ENCODE measurements at regions not wholly inside any gene's neighbourhood (a gene's known extent, or its start where the extent isn't known, plus 50 kb on each side); places are given as distances from the start of the nearest gene placed in this dataset.
A peak's percentile ranks its signal among the peaks of the same experiment; 100 is the strongest.
"Not testable (repeated sequence)": the region's sequence is repeated elsewhere in the genome, so short reads cannot be mapped to it uniquely, and the experiment has no call there.

DNA sequence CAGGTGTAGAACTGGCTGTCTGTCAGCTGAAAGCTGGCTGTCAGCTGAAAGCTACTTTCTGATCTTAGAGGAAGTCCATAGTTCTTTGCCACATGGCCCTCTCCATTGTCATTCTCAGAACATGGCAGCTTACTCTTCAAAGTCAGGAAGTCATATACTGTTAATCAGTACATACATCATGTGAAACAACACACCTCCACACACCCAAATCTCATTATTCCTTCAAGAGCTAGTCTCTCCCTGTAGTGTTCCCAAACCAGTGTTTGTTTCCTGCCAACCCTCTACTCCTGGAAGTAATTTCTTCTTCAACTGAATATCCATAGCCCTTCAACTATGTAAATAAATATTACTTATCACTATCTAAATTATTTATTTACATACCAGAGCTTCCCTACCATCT is 58.9 kb downstream of the OR5AK2 start:
- DNase-seq (ENCODE audit: low spot score), result no peak

DNA sequence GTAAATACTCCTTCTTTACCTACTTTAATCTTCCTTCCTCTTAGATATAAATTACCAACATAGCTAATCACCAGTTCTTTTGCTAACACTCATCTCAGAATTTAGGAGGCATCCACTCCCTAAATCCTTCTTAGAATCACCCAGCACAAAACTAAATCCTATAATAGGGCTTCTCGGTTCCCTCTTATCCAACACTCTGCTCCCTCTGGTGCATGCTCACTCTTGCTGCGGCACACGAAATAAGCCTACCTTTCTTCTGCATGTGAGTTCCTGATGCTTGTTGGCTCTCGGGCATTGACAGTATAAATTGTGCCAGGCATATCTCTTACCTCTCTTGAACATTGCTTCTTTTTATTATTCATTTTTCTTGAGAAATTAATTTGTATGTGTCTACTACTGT is 61.0 kb downstream of the OR5AK2 start:
- DNase-seq (ENCODE audit: low spot score), result no peak

- DNase-seq (ENCODE audit: low spot score), result no peak
Observed at GRCh38 chr11:57054817-57055216, 66.1 kb downstream of the OR5AK2 start.

DNA sequence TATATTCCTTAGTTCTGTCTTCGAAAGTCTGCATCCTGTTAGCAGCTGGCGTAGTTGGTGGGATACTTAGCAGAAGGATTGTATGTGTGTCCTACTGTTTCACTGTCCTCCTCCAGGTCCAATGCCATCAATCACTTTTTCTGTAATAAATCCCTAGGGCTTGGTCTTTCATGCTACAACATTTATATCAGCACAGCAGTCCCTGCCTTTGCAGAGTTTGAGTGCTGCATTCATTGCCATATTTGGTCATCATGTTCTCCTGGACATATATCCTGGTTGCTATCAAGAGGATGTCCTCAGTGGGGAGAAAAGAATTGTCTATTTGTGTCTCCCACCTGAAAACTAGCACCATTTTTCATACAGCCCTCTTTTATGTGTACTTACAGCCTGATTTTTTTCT is 67.0 kb downstream of the OR5AK2 start:
- no peak for DNase-seq (ENCODE audit: low spot score)

DNA sequence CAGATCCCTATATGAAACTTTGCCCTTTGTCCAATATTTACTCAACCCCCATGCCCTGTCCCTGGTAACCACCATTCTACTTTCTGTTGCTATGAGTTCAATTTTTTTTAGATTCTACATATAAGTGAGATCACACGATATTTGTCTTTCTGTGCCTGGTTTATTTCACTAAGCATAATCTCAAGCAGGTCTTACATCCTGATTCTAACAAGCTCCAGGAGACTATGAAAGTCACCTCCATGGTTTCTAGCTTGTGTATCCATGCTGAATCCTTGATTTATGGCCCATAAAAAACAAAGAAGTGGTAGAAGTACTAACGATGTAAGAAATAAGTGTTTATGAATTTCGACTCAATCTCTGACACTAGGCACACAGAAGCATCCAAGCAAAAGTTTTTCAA is 68.0 kb downstream of the OR5AK2 start:
- no peak for DNase-seq (ENCODE audit: low spot score)

DNA sequence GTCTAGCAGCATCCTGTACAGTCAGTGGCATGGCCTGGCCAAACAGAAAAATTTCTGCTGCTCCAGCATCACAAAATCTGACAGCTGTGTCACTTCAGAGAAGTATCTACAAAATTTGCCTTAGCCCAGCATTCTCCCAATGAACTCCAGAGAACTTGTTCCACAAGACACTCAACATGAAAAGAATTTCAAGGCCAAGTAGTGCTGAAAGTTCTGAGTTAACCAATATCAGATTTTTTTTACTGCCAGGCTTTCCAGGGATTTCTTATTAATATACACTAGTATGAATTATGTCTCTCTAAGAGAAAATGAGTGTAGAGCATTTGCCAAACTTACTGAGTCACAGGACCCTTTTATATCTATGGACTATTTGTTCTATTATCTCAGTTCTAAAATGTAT is 68.8 kb downstream of the OR5AK2 start:
- no peak for DNase-seq (ENCODE audit: low spot score)

GRCh38 chr11:57062957-57063356 is 74.2 kb downstream of the OR5AK2 start:
- not testable (repeated sequence) for DNase-seq (ENCODE audit: low spot score)

- peak; percentile 67 for DNase-seq (ENCODE audit: low spot score)
Observed at GRCh38 chr11:57069942-57070341, 81.2 kb downstream of the OR5AK2 start.

- no peak for DNase-seq (ENCODE audit: low spot score)
Observed at GRCh38 chr11:57071829-57072228, 83.1 kb downstream of the OR5AK2 start.

DNA sequence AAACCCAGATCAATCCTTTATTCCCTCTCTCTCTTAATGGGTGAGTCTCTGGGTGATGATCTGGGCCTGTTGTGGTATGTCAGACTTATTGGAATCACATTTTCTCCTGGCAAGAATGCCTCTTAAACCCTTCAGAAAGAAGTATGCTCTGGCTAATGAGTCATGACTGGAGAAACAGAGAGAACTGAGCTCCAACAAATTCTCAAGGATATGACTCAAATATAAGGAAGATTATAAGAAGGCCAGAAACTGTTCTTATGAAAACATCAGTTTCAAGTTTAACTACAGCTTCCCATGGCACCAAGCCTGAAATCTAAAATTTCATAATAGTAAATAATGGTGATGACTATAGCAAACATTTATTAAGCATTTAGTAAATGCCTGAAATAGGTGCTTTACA is 83.9 kb downstream of the OR5AK2 start:
- peak; percentile 93 for DNase-seq (ENCODE audit: low spot score)

GRCh38 chr11:57073128-57073527 is 84.4 kb downstream of the OR5AK2 start:
- no peak for DNase-seq (ENCODE audit: low spot score)

- DNase-seq (ENCODE audit: low spot score), result peak; percentile 73
Observed at GRCh38 chr11:57081356-57081755, 92.6 kb downstream of the OR5AK2 start.

DNA sequence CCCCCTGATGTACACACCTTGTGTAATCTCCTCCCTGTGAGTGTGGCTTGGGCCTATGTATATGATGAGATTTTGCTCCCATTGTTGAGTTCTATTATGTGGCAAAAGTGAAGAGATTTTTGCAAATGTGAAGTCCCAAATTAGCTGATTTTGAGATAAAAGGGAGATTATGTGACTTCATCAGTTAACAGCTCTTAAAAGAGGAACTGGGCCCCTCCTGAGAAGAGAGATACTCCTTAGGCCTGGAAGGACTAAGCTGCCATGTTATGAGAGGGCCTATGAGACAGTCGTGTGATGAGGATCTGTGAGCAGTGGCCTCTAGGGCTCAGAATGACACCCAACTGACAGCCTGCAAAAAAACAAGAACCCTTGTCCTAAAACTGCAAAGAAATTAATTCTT is 93.4 kb downstream of the OR5AK2 start:
- no peak for DNase-seq (ENCODE audit: low spot score)

- no peak for DNase-seq (ENCODE audit: low spot score)
Observed at GRCh38 chr11:57083641-57084385, 95.1 kb downstream of the OR5AK2 start.

DNA sequence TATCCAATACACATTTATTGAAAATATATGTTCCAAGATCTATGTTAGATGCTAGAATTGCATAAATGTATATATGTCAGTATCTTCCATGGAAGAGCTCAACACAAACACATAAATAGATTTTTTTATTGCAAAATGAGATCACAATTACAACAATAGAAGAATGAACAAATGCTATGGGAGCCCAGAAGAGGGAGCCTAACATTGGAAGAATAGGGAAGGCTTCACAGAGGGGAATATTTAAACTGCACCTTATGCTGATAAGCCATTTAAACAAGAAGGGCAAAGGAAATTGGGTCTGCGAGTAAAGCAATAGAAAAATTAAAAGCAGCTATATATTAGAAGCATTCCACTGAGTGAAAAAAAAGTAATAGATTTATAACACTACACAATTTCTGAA is 96.1 kb upstream of the LRRC55 start:
- DNase-seq (ENCODE audit: low spot score), result no peak

DNA sequence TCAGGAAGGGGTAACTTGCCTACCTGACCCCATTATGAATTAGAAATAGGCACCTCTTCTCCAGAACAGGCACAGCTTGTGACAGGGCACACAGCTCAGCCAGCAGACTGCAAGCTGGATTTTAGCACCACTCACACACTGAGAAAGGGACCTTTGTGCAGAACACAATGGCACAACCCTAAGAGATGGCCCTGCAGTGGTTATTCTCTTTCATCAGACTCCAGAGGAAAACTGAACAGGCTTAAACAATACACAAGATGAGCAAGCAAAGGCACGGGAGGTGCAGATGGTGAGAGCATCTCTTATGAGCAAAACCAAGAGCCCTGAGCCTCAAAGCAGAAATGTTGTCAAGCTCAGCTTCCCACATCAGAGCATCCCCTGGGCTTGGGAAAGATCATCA is 93.8 kb upstream of the LRRC55 start:
- no peak for DNase-seq (ENCODE audit: low spot score)

GRCh38 chr11:57092028-57092698 is 89.6 kb upstream of the LRRC55 start:
- no peak for DNase-seq (ENCODE audit: low spot score)

- peak; percentile 66 for DNase-seq (ENCODE audit: low spot score)
Observed at GRCh38 chr11:57094181-57094935, 87.4 kb upstream of the LRRC55 start.

DNA sequence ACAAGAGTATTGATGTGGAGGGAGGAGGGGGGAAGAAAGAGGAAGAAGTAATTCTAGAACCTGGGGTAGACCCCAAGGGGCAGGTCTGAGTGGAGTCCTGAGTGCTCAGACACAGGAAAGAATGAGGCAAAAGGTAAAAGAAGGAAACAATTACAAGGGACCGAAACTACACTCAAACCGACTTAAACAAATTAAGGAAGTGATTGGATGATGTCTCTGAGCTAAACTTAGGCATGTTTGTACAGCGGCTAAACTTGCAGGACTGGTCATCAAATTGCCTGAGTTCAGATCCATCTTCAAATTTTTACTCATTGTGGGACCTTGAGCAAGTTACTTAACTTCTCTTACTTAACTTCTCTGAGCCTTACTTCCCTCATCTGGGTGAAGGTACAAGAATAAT is 86.3 kb upstream of the LRRC55 start:
- no peak for DNase-seq (ENCODE audit: low spot score)

GRCh38 chr11:57095896-57096295 is 85.9 kb upstream of the LRRC55 start:
- peak; percentile 78 for DNase-seq (ENCODE audit: low spot score)

GRCh38 chr11:57097149-57097548 is 84.6 kb upstream of the LRRC55 start:
- DNase-seq (ENCODE audit: low spot score), result no peak

DNA sequence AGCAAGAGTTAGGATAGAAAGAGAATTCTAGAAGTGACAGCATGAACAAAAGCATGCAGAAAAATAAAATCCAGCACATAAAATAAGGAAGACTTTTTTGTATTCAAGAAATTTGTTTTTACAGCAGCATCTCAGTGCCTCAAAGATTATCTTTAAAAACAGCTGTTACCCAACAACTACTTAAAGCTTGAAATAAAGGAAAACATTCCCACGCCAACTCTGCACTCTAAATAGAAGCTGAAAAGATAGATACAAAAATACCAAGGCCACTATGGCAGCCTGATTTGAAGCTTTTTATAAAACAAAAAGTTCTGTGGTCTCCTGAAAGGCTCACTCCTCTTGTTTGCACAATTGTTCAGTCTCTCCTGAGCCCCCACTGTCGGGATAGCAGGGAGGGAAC is 83.6 kb upstream of the LRRC55 start:
- no peak for DNase-seq (ENCODE audit: low spot score)

Measured in COLO829 (cell line).